Activated naive CD8-positive, alpha-beta T cell (primary cell): ENCODE measurements at regions not wholly inside any gene's neighbourhood (a gene's known extent, or its start where the extent isn't known, plus 50 kb on each side); places are given as distances from the start of the nearest gene placed in this dataset.

Experiments used
- H3K27ac Mint-ChIP-seq: one replicate; pipeline ENCODE4 v1.8.0; 2021; ENCODE audit warnings: mixed read lengths
- H3K27me3 Mint-ChIP-seq: one replicate; pipeline ENCODE4 v1.8.0; 2021; ENCODE audit warnings: mixed read lengths
- H3K36me3 Mint-ChIP-seq: one replicate; pipeline ENCODE4 v1.8.0; 2021; ENCODE audit warnings: mixed read lengths
- H3K4me1 Mint-ChIP-seq: one replicate; pipeline ENCODE4 v1.8.0; 2021; ENCODE audit warnings: low read depth, mixed read lengths
- H3K4me3 Mint-ChIP-seq: one replicate; pipeline ENCODE4 v1.8.0; 2021; ENCODE audit warnings: mild to moderate bottlenecking, mixed read lengths
- H3K9me3 Mint-ChIP-seq: one replicate; pipeline ENCODE4 v1.8.0; 2021; ENCODE audit warnings: low read depth, mixed read lengths

GRCh38 chr1:207971331-207972219 lies 60.6 kb upstream of the CD34 start:
- H3K27me3 Mint-ChIP-seq = peaks cover 11% of the 10 kb centered on the region
- no peaks in the 10 kb centered on the region for H3K4me1 Mint-ChIP-seq
- H3K9me3 Mint-ChIP-seq = no peaks in the 10 kb centered on the region
- H3K27ac Mint-ChIP-seq = peak overlapping the region; percentile 41
- no peak overlapping the region for H3K4me3 Mint-ChIP-seq
- H3K36me3 Mint-ChIP-seq = no peaks in the 10 kb centered on the region

GRCh38 chr1:207970329-207971233 lies 59.7 kb upstream of the CD34 start:
- no peaks in the 10 kb centered on the region for H3K36me3 Mint-ChIP-seq
- H3K9me3 Mint-ChIP-seq = no peaks in the 10 kb centered on the region
- H3K4me1 Mint-ChIP-seq = no peaks in the 10 kb centered on the region
- no peak overlapping the region for H3K4me3 Mint-ChIP-seq
- no peak overlapping the region for H3K27ac Mint-ChIP-seq
- H3K27me3 Mint-ChIP-seq = peaks cover 9% of the 10 kb centered on the region

GRCh38 chr1:207969528-207969927 lies 58.6 kb upstream of the CD34 start:
- Mint-ChIP-seq H3K27me3 (peaks cover 8% of the 10 kb centered on the region), H3K36me3 (no peaks in the 10 kb centered on the region), H3K4me1 (no peaks in the 10 kb centered on the region), H3K4me3 (no peak overlapping the region), H3K9me3 (no peaks in the 10 kb centered on the region), H3K27ac (no peak overlapping the region)

GRCh38 chr1:207968521-207969009 lies 57.6 kb upstream of the CD34 start:
- no peak overlapping the region for H3K4me3 Mint-ChIP-seq
- no peaks in the 10 kb centered on the region for H3K36me3 Mint-ChIP-seq
- H3K27ac Mint-ChIP-seq = no peak overlapping the region
- no peaks in the 10 kb centered on the region for H3K9me3 Mint-ChIP-seq
- H3K27me3 Mint-ChIP-seq = peaks cover 4% of the 10 kb centered on the region
- H3K4me1 Mint-ChIP-seq = no peaks in the 10 kb centered on the region

- Mint-ChIP-seq H3K27ac (no peak overlapping the region), H3K27me3 (peaks cover 4% of the 10 kb centered on the region), H3K4me3 (no peak overlapping the region), H3K9me3 (no peaks in the 10 kb centered on the region), H3K36me3 (no peaks in the 10 kb centered on the region), H3K4me1 (peaks cover 3% of the 10 kb centered on the region)
These were observed 56.8 kb upstream of the CD34 start for GRCh38 chr1:207967703-207968102.

GRCh38 chr1:207966521-207966920 lies 55.6 kb upstream of the CD34 start:
- H3K27me3 Mint-ChIP-seq = peaks cover 3% of the 10 kb centered on the region
- peaks cover 7% of the 10 kb centered on the region for H3K4me1 Mint-ChIP-seq
- no peaks in the 10 kb centered on the region for H3K36me3 Mint-ChIP-seq
- H3K9me3 Mint-ChIP-seq = no peaks in the 10 kb centered on the region
- no peak overlapping the region for H3K27ac Mint-ChIP-seq
- no peak overlapping the region for H3K4me3 Mint-ChIP-seq

GRCh38 chr1:207965392-207966387 lies 54.8 kb upstream of the CD34 start:
- H3K27ac Mint-ChIP-seq = no peak overlapping the region
- H3K36me3 Mint-ChIP-seq = no peaks in the 10 kb centered on the region
- no peak overlapping the region for H3K4me3 Mint-ChIP-seq
- H3K4me1 Mint-ChIP-seq = peaks cover 7% of the 10 kb centered on the region
- peaks cover 3% of the 10 kb centered on the region for H3K27me3 Mint-ChIP-seq
- H3K9me3 Mint-ChIP-seq = no peaks in the 10 kb centered on the region

- Mint-ChIP-seq H3K36me3 (no peaks in the 10 kb centered on the region), H3K4me3 (peak overlapping the region; percentile 65), H3K4me1 (peaks cover 9% of the 10 kb centered on the region), H3K27me3 (peaks cover 7% of the 10 kb centered on the region), H3K27ac (peak overlapping the region; percentile 17), H3K9me3 (no peaks in the 10 kb centered on the region)
These were observed 53.5 kb upstream of the CD34 start for GRCh38 chr1:207964195-207964966.

- no peak overlapping the region for H3K27ac Mint-ChIP-seq
- peaks cover 7% of the 10 kb centered on the region for H3K27me3 Mint-ChIP-seq
- H3K36me3 Mint-ChIP-seq = no peaks in the 10 kb centered on the region
- no peaks in the 10 kb centered on the region for H3K9me3 Mint-ChIP-seq
- H3K4me1 Mint-ChIP-seq = peaks cover 9% of the 10 kb centered on the region
- peak overlapping the region; percentile 83 for H3K4me3 Mint-ChIP-seq
These were observed 52.7 kb upstream of the CD34 start for GRCh38 chr1:207963427-207964194.

GRCh38 chr1:207962716-207963426 lies 51.9 kb upstream of the CD34 start:
- H3K4me3 Mint-ChIP-seq = peak overlapping the region; percentile 83
- peak overlapping the region; percentile 34 for H3K27ac Mint-ChIP-seq
- H3K9me3 Mint-ChIP-seq = no peaks in the 10 kb centered on the region
- peaks cover 12% of the 10 kb centered on the region for H3K27me3 Mint-ChIP-seq
- H3K36me3 Mint-ChIP-seq = no peaks in the 10 kb centered on the region
- peaks cover 9% of the 10 kb centered on the region for H3K4me1 Mint-ChIP-seq
